K562 (cell line): ENCODE measurements at regions not wholly inside any gene's neighbourhood (a gene's known extent, or its start where the extent isn't known, plus 50 kb on each side); places are given as distances from the start of the nearest gene placed in this dataset.

Experiments used
- ATAC-seq: fragments of 200-7000 bp; cut with Tn5 transposase; 3 replicates; pipeline ENCODE4 v1.9.1; 2020; ENCODE audit warnings: moderate library complexity
- BruUV-seq: library from RNA; stranded (reverse); fragments of 400-500 nt; replicated peaks from 2 replicates; lab custom pipeline; 2021; lab: Mats Ljungman, UMichigan
- CTCF ChIA-PET: fragments of 300-600 bp; formaldehyde crosslinking; extraction: SDS; loops from one replicate; lab custom pipeline; 2021; ENCODE audit warnings: low intra/inter-chr PET ratio; lab: Yijun Ruan, JAX
- POLR2A ChIA-PET: fragments of 300-600, 350-650 bp; sonication (Branson Sonifier 250); formaldehyde crosslinking; extraction: SDS; loops from one replicate; lab custom pipeline; 2021; ENCODE audit warnings: antibody characterized with exemption, inconsistent platforms; lab: Yijun Ruan, JAX
- DNase-seq, 4 experiments: peaks; one replicate each; pipeline versions ENCODE4 v3.0.0 to v3.0.0-alpha.2; 2011 to 2018; ENCODE audit warnings: low spot score in 3 of 4, mixed read lengths in 3 of 4; ENCODE audit errors: extremely low read depth in 1 of 4
- FAIRE-seq: peaks from 2 replicates; lab custom pipeline; 2011; peaks lifted over from hg19 to GRCh38; lab: Jason Lieb, UNC
- H2AFZ ChIP-seq: 2 replicates; pipeline ENCODE4 v1.6.0; 2011; ENCODE audit warnings: low read depth, low read length, control low read depth, inconsistent platforms
- H3K27ac ChIP-seq: fragments of 200-600 bp; 3 replicates; pipeline ENCODE4 v1.8.0; 2011; ENCODE audit warnings: low read depth, mild to moderate bottlenecking, control low read depth, inconsistent platforms, low read length, moderate library complexity, mixed read lengths; ENCODE audit errors: extremely low read depth
- H3K27me3 ChIP-seq, 2 experiments: fragments of 300-600 bp in 1 of 2; 2 replicates in 1 of 2; 3 replicates in 1 of 2; pipeline versions ENCODE4 v1.6.0 to v1.8.0; 2011; ENCODE audit warnings: inconsistent platforms in 2 of 2, low read length in 2 of 2, mild to moderate bottlenecking in 1 of 2, mixed read lengths in 1 of 2, moderate library complexity in 1 of 2; ENCODE audit not compliant: control insufficient read depth in 2 of 2, insufficient read depth in 2 of 2
- H3K36me3 ChIP-seq: fragments of 300-600 bp; 3 replicates; pipeline ENCODE4 v1.8.0; 2011; ENCODE audit warnings: mild to moderate bottlenecking, low read length, inconsistent platforms; ENCODE audit not compliant: control insufficient read depth, insufficient read depth
- H3K4me1 ChIP-seq, 2 experiments: fragments of 200-600 bp in 1 of 2; replicated peaks in 1 of 2; 2 replicates in 1 of 2; 3 replicates in 1 of 2; pipeline versions ENCODE4 v1.5.1 to v1.8.0; 2011; ENCODE audit warnings: inconsistent platforms in 2 of 2, low read length in 2 of 2, mild to moderate bottlenecking in 1 of 2, mixed read lengths in 1 of 2, moderate library complexity in 1 of 2; ENCODE audit not compliant: control insufficient read depth in 2 of 2, insufficient read depth in 2 of 2
- H3K4me2 ChIP-seq: 2 replicates; pipeline ENCODE4 v1.6.1; 2011; ENCODE audit warnings: low read length, control low read depth, inconsistent platforms, mixed read lengths; ENCODE audit not compliant: insufficient read depth
- H3K4me3 ChIP-seq: fragments of 200-600 bp; sonication (generic), shearing (Covaris generic); 2 replicates; pipeline ENCODE4 v1.5.1; 2016; ENCODE audit warnings: control low read depth, inconsistent platforms
- H3K79me2 ChIP-seq: fragments of 200-600 bp; 3 replicates; pipeline ENCODE4 v1.8.0; 2011; ENCODE audit warnings: low read length, inconsistent platforms; ENCODE audit not compliant: control insufficient read depth, insufficient read depth
- H3K9ac ChIP-seq, 2 experiments: 2 replicates each; pipeline versions ENCODE4 v1.6.0 to v1.6.1; 2011; ENCODE audit warnings: low read depth in 2 of 2, low read length in 2 of 2, control low read depth in 1 of 2, inconsistent platforms in 1 of 2, mild to moderate bottlenecking in 1 of 2, mixed read lengths in 1 of 2; ENCODE audit not compliant: insufficient read depth in 1 of 2
- H3K9me1 ChIP-seq: one replicate; pipeline ENCODE4 v1.6.0; 2011; ENCODE audit warnings: inconsistent platforms, mild to moderate bottlenecking, low read length, moderate library complexity; ENCODE audit not compliant: control insufficient read depth, insufficient read depth
- H3K9me3 ChIP-seq: replicated peaks from 2 replicates; pipeline ENCODE4 v1.5.1; 2011; ENCODE audit warnings: low read depth, low read length, inconsistent platforms; ENCODE audit not compliant: control insufficient read depth, insufficient read depth
- H4K20me1 ChIP-seq: replicated peaks from 2 replicates; pipeline ENCODE4 v1.6.1; 2011; ENCODE audit warnings: low read length, inconsistent platforms, mixed read lengths; ENCODE audit not compliant: control insufficient read depth, insufficient read depth
- GTF2A2 ChIP-seq: IDR thresholded peaks from 2 replicates; pipeline ENCODE4 v1.6.1; 2016; ENCODE audit warnings: mild to moderate bottlenecking, missing genetic modification characterization, missing compliant biosample characterization
- LEF1 ChIP-seq: fragments of 450-650 bp; IDR thresholded peaks from 2 replicates; pipeline ENCODE4 v1.6.1; 2016; ENCODE audit warnings: mild to moderate bottlenecking
- PHB2 ChIP-seq: fragments of 450-650 bp; IDR thresholded peaks from 2 replicates; pipeline ENCODE4 v1.6.1; 2017; ENCODE audit warnings: low read depth
- SMARCB1 ChIP-seq: IDR thresholded peaks from 2 replicates; pipeline ENCODE4 v1.6.1; 2011; ENCODE audit warnings: improper control_type of control experiment, low read depth; ENCODE audit not compliant: insufficient read length
- TAL1 ChIP-seq: fragments of 450-650 bp; IDR thresholded peaks from 2 replicates; pipeline ENCODE4 v1.6.1; 2016; ENCODE audit warnings: mild to moderate bottlenecking
- ZNF165 ChIP-seq: fragments of 250-450 bp; sonication (Bioruptor Pico); IDR thresholded peaks from 2 replicates; pipeline ENCODE4 v1.4.0; 2020; ENCODE audit warnings: borderline replicate concordance
- WGBS: fragments of 100-300 bp; shearing (Covaris generic); methylation state at CpG from one replicate; pipeline ENCODE4 v1.1.6; 2016; ENCODE audit warnings: low coverage, mixed read lengths; ENCODE audit not compliant: insufficient coverage; ENCODE audit errors: missing lambda C conversion rate; 5-methylcytosine and 5-hydroxymethylcytosine counted together
- in situ Hi-C: fragments of 300-500 bp; cut with MboI; formaldehyde crosslinking; loops from 4 replicates; pipeline ENCODE4 v1.15.0; 2018; ENCODE audit warnings: inconsistent platforms, mixed read lengths
- intact Hi-C: fragments of 100-400 bp; cut with micrococcal nuclease; formaldehyde crosslinking; loops from 2 replicates; pipeline ENCODE4 v1.14.2; 2022
- TF ChIP-seq, protein P1 (sequence below): fragments of 450-650 bp; formaldehyde crosslinking; IDR thresholded peaks from 2 replicates; pipeline ENCODE4 v1.4.0; 2022; ENCODE audit warnings: missing genetic modification characterization

GRCh38 chr2:65557616-65558573 is 125.5 kb upstream of the SPRED2 start:
- Histone ChIP-seq H2AFZ (no peak overlapping the region), H3K4me1 (peaks cover 7 to 8% of the 10 kb centered on the region in 2 experiments; a peak in 3 of 5 replicates), H3K36me3 (no peaks in the 10 kb centered on the region), H3K4me3 (no peak overlapping the region), H3K9me1 (no peaks in the 10 kb centered on the region), H4K20me1 (no peaks in the 10 kb centered on the region), H3K79me2 (no peaks in the 10 kb centered on the region), H3K27me3 (no peaks in the 10 kb centered on the region), H3K4me2 (no peak overlapping the region), H3K9me3 (no peaks in the 10 kb centered on the region), H3K9ac (no peak overlapping the region), H3K27ac (no peak overlapping the region)
- POLR2A ChIA-PET, result interaction anchor here (0.6 to 2.5 kb wide), 6 partner anchors 9 to 999 kb away, joined by 3 to 7 read pairs (median 4); no protein-coding TSS in a partner anchor
- no peak for ATAC-seq
- FAIRE-seq, result no peak
- TF ChIP-seq SMARCB1, result no peak
- TF ChIP-seq PHB2, result no peak
- TF ChIP-seq, protein P1, sequence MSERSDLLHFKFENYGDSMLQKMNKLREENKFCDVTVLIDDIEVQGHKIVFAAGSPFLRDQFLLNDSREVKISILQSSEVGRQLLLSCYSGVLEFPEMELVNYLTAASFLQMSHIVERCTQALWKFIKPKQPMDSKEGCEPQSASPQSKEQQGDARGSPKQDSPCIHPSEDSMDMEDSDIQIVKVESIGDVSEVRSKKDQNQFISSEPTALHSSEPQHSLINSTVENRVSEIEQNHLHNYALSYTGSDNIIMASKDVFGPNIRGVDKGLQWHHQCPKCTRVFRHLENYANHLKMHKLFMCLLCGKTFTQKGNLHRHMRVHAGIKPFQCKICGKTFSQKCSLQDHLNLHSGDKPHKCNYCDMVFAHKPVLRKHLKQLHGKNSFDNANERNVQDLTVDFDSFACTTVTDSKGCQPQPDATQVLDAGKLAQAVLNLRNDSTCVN (CRISPR knock-in tag), result no peak
- no peak for TF ChIP-seq LEF1
- TF ChIP-seq ZNF165, result no peak
- TF ChIP-seq GTF2A2 (tag), result no peak
- no peak for TF ChIP-seq TAL1
- BruUV-seq, result no TSS peak
- DNase-seq, result no peak
- in situ Hi-C loops (no loop called here), intact Hi-C loops (no loop called here)
- 42% methylated on average over 5 of the region's 5 CpGs for WGBS
- CTCF ChIA-PET, result no interaction called here
